GM23338 (cell line): ENCODE measurements at regions not wholly inside any gene's neighbourhood (a gene's known extent, or its start where the extent isn't known, plus 50 kb on each side); places are given as distances from the start of the nearest gene placed in this dataset.

Experiments
- ATAC-seq: fragments of 200-7000 bp; cut with Tn5 transposase; 3 replicates; pipeline ENCODE4 v1.9.1; 2020
- DNase-seq: peaks from one replicate; pipeline ENCODE4 v3.0.0-alpha.2; 2015; ENCODE audit warnings: low spot score
- H2AFZ ChIP-seq: fragments of 200-600 bp; sonication (generic); 2 replicates; pipeline ENCODE4 v1.8.0; 2016; ENCODE audit warnings: antibody characterized with exemption, mild to moderate bottlenecking, moderate library complexity
- H3F3A ChIP-seq: fragments of 200-600 bp; sonication (generic); replicated peaks from 2 replicates; pipeline ENCODE4 v1.8.0; 2017; ENCODE audit warnings: antibody characterized with exemption, mixed run types, low read depth
- H3K27ac ChIP-seq: fragments of 200-600 bp; sonication (generic); 2 replicates; pipeline ENCODE4 v1.6.1; 2016; ENCODE audit warnings: low read depth
- H3K27me3 ChIP-seq: fragments of 200-600 bp; sonication (generic); 2 replicates; pipeline ENCODE4 v1.8.0; 2016; ENCODE audit warnings: mild to moderate bottlenecking, mixed run types, moderate library complexity; ENCODE audit not compliant: insufficient read depth
- H3K36me3 ChIP-seq: fragments of 200-600 bp; sonication (generic); 2 replicates; pipeline ENCODE4 v1.8.0; 2016; ENCODE audit warnings: mild to moderate bottlenecking; ENCODE audit not compliant: insufficient read depth
- H3K4me1 ChIP-seq: fragments of 200-600 bp; sonication (generic); 2 replicates; pipeline ENCODE4 v1.8.0; 2016; ENCODE audit warnings: mild to moderate bottlenecking, moderate library complexity; ENCODE audit not compliant: insufficient read depth
- H3K4me2 ChIP-seq: fragments of 200-600 bp; sonication (generic); 2 replicates; pipeline ENCODE4 v1.7.1; 2017; ENCODE audit warnings: mixed run types
- H3K4me3 ChIP-seq: fragments of 200-600 bp; sonication (generic); 2 replicates; pipeline ENCODE4 v1.6.1; 2016; ENCODE audit warnings: mixed run types
- H3K79me2 ChIP-seq: fragments of 200-600 bp; sonication (generic); replicated peaks from 2 replicates; pipeline ENCODE4 v1.8.0; 2017; ENCODE audit warnings: mild to moderate bottlenecking; ENCODE audit not compliant: insufficient read depth
- H3K9me2 ChIP-seq: fragments of 200-600 bp; sonication (generic); 2 replicates; pipeline ENCODE4 v1.8.0; 2017; ENCODE audit not compliant: insufficient read depth
- H4K20me1 ChIP-seq: fragments of 200-600 bp; sonication (generic); replicated peaks from 2 replicates; pipeline ENCODE4 v1.8.0; 2017; ENCODE audit warnings: mild to moderate bottlenecking; ENCODE audit not compliant: insufficient read depth
- H3K27ac Mint-ChIP-seq: 2 replicates; pipeline ENCODE4 v1.8.0; 2020; ENCODE audit warnings: inconsistent platforms, mild to moderate bottlenecking, moderate library complexity, mixed read lengths
- H3K27me3 Mint-ChIP-seq: 3 replicates; pipeline ENCODE4 v1.8.0; 2022; ENCODE audit warnings: low read depth, mild to moderate bottlenecking, moderate library complexity, mixed read lengths, inconsistent platforms; ENCODE audit not compliant: insufficient read depth, poor library complexity
- H3K36me3 Mint-ChIP-seq: 3 replicates; pipeline ENCODE4 v1.8.0; 2021; ENCODE audit warnings: low read depth, mild to moderate bottlenecking, inconsistent platforms, moderate library complexity, mixed read lengths
- H3K4me1 Mint-ChIP-seq: 3 replicates; pipeline ENCODE4 v1.8.0; 2020; ENCODE audit warnings: mild to moderate bottlenecking, inconsistent platforms, mixed read lengths
- H3K4me3 Mint-ChIP-seq: 3 replicates; pipeline ENCODE4 v1.8.0; 2021; ENCODE audit warnings: moderate library complexity, mild to moderate bottlenecking, inconsistent platforms, mixed read lengths
- H3K9me3 Mint-ChIP-seq: 3 replicates; pipeline ENCODE4 v1.8.0; 2020; ENCODE audit warnings: moderate library complexity, mild to moderate bottlenecking, inconsistent platforms, mixed read lengths
- EZH2 ChIP-seq: fragments of 200-600 bp; sonication (generic); IDR thresholded peaks from one replicate; pipeline ENCODE4 v1.8.0; 2017; ENCODE audit warnings: antibody characterized with exemption, mild to moderate bottlenecking, low read depth; ENCODE audit not compliant: unreplicated experiment
- EZH2phosphoT487 ChIP-seq: fragments of 200-600 bp; sonication (generic); IDR thresholded peaks from one replicate; pipeline ENCODE4 v1.8.1; 2018; ENCODE audit warnings: antibody characterized with exemption; ENCODE audit not compliant: unreplicated experiment
- NANOG ChIP-seq: IDR thresholded peaks from 2 replicates; pipeline ENCODE4 v1.6.1; 2016; ENCODE audit warnings: antibody characterized with exemption, borderline replicate concordance
- POLR2AphosphoS5 ChIP-seq: IDR thresholded peaks from 2 replicates; pipeline ENCODE4 v1.6.1; 2016; ENCODE audit warnings: antibody characterized with exemption, low read depth
- ZNF114 ChIP-seq: fragments of 250-450 bp; sonication (Bioruptor Pico); IDR thresholded peaks from 2 replicates; pipeline ENCODE4 v1.5.0; 2020; ENCODE audit warnings: mild to moderate bottlenecking, moderate library complexity
- ZNF331 ChIP-seq: fragments of 250-450 bp; sonication (Bioruptor Pico); IDR thresholded peaks from 2 replicates; pipeline ENCODE4 v1.5.0; 2020; ENCODE audit warnings: low read depth, mild to moderate bottlenecking, moderate library complexity
- TF ChIP-seq, protein P1 (sequence below): fragments of 250-450 bp; sonication (Bioruptor Pico); IDR thresholded peaks from 2 replicates; pipeline ENCODE4 v1.5.0; 2020; ENCODE audit warnings: mild to moderate bottlenecking, moderate library complexity
- TF ChIP-seq, protein P2 (sequence below), 2 experiments: fragments of 200-600 bp in 1 of 2; sonication (generic) in 1 of 2; conservative IDR thresholded peaks; 2 replicates each; pipeline versions ENCODE4 v1.5.1 to v1.6.1; 2016 to 2017; ENCODE audit warnings: antibody characterized with exemption in 2 of 2, low read depth in 2 of 2, mild to moderate bottlenecking in 2 of 2, moderate library complexity in 1 of 2
- TF ChIP-seq, protein P3 (sequence below): IDR thresholded peaks from 2 replicates; pipeline ENCODE4 v1.6.1; 2016; ENCODE audit warnings: antibody characterized with exemption

DNA sequence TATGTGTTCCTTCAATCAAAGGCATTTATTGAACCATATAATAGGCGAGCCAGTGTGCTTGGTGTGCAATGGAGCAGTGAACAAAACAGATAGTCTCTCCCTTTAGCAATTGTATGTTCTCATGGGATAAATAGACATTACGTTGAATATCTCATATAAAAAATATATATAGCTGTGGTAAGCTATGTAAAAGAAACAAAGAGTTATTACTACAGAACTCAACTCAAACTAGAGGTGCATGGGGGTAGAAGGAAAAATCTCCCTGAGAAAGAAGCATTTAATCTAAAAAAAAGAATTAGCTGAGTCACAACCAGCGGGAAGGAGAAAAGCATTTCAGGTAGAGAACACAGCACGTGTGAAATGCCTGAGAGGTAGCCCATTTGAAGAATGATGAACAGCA lies 919.3 kb downstream of the CDH11 start (continued):
- TF ChIP-seq, protein P1, sequence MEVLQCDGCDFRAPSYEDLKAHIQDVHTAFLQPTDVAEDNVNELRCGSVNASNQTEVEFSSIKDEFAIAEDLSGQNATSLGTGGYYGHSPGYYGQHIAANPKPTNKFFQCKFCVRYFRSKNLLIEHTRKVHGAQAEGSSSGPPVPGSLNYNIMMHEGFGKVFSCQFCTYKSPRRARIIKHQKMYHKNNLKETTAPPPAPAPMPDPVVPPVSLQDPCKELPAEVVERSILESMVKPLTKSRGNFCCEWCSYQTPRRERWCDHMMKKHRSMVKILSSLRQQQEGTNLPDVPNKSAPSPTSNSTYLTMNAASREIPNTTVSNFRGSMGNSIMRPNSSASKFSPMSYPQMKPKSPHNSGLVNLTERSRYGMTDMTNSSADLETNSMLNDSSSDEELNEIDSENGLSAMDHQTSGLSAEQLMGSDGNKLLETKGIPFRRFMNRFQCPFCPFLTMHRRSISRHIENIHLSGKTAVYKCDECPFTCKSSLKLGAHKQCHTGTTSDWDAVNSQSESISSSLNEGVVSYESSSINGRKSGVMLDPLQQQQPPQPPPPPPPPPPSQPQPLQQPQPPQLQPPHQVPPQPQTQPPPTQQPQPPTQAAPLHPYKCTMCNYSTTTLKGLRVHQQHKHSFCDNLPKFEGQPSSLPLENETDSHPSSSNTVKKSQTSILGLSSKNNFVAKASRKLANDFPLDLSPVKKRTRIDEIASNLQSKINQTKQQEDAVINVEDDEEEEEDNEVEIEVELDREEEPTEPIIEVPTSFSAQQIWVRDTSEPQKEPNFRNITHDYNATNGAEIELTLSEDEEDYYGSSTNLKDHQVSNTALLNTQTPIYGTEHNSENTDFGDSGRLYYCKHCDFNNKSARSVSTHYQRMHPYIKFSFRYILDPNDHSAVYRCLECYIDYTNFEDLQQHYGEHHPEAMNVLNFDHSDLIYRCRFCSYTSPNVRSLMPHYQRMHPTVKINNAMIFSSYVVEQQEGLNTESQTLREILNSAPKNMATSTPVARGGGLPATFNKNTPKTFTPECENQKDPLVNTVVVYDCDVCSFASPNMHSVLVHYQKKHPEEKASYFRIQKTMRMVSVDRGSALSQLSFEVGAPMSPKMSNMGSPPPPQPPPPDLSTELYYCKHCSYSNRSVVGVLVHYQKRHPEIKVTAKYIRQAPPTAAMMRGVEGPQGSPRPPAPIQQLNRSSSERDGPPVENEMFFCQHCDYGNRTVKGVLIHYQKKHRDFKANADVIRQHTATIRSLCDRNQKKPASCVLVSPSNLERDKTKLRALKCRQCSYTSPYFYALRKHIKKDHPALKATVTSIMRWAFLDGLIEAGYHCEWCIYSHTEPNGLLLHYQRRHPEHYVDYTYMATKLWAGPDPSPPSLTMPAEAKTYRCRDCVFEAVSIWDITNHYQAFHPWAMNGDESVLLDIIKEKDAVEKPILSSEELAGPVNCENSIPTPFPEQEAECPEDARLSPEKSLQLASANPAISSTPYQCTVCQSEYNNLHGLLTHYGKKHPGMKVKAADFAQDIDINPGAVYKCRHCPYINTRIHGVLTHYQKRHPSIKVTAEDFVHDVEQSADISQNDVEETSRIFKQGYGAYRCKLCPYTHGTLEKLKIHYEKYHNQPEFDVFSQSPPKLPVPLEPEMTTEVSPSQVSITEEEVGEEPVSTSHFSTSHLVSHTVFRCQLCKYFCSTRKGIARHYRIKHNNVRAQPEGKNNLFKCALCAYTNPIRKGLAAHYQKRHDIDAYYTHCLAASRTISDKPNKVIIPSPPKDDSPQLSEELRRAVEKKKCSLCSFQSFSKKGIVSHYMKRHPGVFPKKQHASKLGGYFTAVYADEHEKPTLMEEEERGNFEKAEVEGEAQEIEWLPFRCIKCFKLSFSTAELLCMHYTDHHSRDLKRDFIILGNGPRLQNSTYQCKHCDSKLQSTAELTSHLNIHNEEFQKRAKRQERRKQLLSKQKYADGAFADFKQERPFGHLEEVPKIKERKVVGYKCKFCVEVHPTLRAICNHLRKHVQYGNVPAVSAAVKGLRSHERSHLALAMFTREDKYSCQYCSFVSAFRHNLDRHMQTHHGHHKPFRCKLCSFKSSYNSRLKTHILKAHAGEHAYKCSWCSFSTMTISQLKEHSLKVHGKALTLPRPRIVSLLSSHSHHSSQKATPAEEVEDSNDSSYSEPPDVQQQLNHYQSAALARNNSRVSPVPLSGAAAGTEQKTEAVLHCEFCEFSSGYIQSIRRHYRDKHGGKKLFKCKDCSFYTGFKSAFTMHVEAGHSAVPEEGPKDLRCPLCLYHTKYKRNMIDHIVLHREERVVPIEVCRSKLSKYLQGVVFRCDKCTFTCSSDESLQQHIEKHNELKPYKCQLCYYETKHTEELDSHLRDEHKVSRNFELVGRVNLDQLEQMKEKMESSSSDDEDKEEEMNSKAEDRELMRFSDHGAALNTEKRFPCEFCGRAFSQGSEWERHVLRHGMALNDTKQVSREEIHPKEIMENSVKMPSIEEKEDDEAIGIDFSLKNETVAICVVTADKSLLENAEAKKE (CRISPR knock-in tag) = no peak
- TF ChIP-seq, protein P2, sequence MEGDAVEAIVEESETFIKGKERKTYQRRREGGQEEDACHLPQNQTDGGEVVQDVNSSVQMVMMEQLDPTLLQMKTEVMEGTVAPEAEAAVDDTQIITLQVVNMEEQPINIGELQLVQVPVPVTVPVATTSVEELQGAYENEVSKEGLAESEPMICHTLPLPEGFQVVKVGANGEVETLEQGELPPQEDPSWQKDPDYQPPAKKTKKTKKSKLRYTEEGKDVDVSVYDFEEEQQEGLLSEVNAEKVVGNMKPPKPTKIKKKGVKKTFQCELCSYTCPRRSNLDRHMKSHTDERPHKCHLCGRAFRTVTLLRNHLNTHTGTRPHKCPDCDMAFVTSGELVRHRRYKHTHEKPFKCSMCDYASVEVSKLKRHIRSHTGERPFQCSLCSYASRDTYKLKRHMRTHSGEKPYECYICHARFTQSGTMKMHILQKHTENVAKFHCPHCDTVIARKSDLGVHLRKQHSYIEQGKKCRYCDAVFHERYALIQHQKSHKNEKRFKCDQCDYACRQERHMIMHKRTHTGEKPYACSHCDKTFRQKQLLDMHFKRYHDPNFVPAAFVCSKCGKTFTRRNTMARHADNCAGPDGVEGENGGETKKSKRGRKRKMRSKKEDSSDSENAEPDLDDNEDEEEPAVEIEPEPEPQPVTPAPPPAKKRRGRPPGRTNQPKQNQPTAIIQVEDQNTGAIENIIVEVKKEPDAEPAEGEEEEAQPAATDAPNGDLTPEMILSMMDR (conservative IDR thresholded peaks at IDR 0.05; ENCODE audit: low read depth in 2 of 2) = no peak

DNA sequence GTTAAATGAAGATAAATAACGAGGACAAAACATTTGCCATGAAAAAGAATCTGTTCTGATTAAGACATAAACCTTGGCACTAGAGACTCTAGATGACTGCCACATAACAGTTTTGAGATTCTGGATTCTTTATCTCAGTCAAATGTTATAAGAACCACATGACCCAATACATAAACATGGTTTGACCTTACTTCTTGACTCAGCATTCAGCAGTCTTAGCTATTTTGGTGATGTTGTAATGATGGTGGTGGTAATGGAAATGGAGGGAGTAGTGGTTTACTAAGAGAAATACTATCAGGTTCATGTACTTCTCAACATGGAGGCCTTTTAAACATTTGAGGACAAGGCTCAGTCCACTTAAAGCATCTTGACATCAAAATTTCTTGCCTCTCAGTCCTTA lies 925.4 kb downstream of the CDH11 start:
- DNase-seq (no peak), ATAC-seq (no peak)
- no peak overlapping the region for H2AFZ ChIP-seq
- no peaks in the 10 kb centered on the region for H3K36me3 ChIP-seq
- H3K4me3 ChIP-seq = no peak overlapping the region
- no peak overlapping the region for H3K4me2 ChIP-seq
- H3K4me1 ChIP-seq = no peaks in the 10 kb centered on the region
- no peaks in the 10 kb centered on the region for H3K4me1 Mint-ChIP-seq
- no peaks in the 10 kb centered on the region for H3K36me3 Mint-ChIP-seq
- H3K9me2 ChIP-seq = no peaks in the 10 kb centered on the region
- no peaks in the 10 kb centered on the region for H3K27me3 Mint-ChIP-seq
- no peaks in the 10 kb centered on the region for H4K20me1 ChIP-seq
- no peak overlapping the region for H3K27ac Mint-ChIP-seq
- H3F3A ChIP-seq = no peaks in the 10 kb centered on the region
- no peaks in the 10 kb centered on the region for H3K27me3 ChIP-seq
- no peaks in the 10 kb centered on the region for H3K9me3 Mint-ChIP-seq
- H3K4me3 Mint-ChIP-seq = no peak overlapping the region
- H3K27ac ChIP-seq = no peak overlapping the region
- no peaks in the 10 kb centered on the region for H3K79me2 ChIP-seq
- TF ChIP-seq ZNF114 (no peak), NANOG (no peak), EZH2phosphoT487 (no peak), ZNF331 (CRISPR knock-in tag) (no peak), POLR2AphosphoS5 (no peak), EZH2 (no peak)
- TF ChIP-seq, protein P3, sequence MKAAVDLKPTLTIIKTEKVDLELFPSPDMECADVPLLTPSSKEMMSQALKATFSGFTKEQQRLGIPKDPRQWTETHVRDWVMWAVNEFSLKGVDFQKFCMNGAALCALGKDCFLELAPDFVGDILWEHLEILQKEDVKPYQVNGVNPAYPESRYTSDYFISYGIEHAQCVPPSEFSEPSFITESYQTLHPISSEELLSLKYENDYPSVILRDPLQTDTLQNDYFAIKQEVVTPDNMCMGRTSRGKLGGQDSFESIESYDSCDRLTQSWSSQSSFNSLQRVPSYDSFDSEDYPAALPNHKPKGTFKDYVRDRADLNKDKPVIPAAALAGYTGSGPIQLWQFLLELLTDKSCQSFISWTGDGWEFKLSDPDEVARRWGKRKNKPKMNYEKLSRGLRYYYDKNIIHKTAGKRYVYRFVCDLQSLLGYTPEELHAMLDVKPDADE = no peak
